GM21381 (cell line): ENCODE measurements at regions not wholly inside any gene's neighbourhood (a gene's known extent, or its start where the extent isn't known, plus 50 kb on each side); places are given as distances from the start of the nearest gene placed in this dataset.
"Not testable (repeated sequence)": the region's sequence is repeated elsewhere in the genome, so short reads cannot be mapped to it uniquely, and the experiment has no call there.

Experiments
- ATAC-seq: cut with Tn5 transposase; IDR thresholded peaks from one replicate; pipeline ENCODE4 v1.9.1; 2021; ENCODE audit warnings: mild to moderate bottlenecking, moderate library complexity; ENCODE audit not compliant: unreplicated experiment

- no peak for ATAC-seq
Measured at GRCh38 chr2:84158605-84159004, 300.5 kb downstream of the SUCLG1 start.

GRCh38 chr2:84152462-84152861 lies 306.6 kb downstream of the SUCLG1 start:
- ATAC-seq = no peak

GRCh38 chr2:84144345-84144744 lies 314.7 kb downstream of the SUCLG1 start:
- ATAC-seq = no peak

- ATAC-seq = no peak
Measured at GRCh38 chr2:84137034-84137433, 322.0 kb downstream of the SUCLG1 start.

GRCh38 chr2:84132370-84132769 lies 326.7 kb downstream of the SUCLG1 start:
- ATAC-seq = no peak

GRCh38 chr2:84131278-84131830 lies 327.7 kb downstream of the SUCLG1 start:
- ATAC-seq = no peak

GRCh38 chr2:84129018-84129417 lies 330.1 kb downstream of the SUCLG1 start:
- no peak for ATAC-seq

GRCh38 chr2:84127812-84128211 lies 331.3 kb downstream of the SUCLG1 start:
- ATAC-seq = not testable (repeated sequence)

GRCh38 chr2:84126530-84126929 lies 332.6 kb downstream of the SUCLG1 start:
- no peak for ATAC-seq

- ATAC-seq = no peak
Measured at GRCh38 chr2:84126084-84126483, 333.0 kb downstream of the SUCLG1 start.

- no peak for ATAC-seq
Measured at GRCh38 chr2:84116143-84116542, 342.9 kb downstream of the SUCLG1 start.

GRCh38 chr2:84115173-84115857 lies 343.8 kb downstream of the SUCLG1 start:
- peak; percentile 89 for ATAC-seq

GRCh38 chr2:84103816-84104527 lies 355.1 kb downstream of the SUCLG1 start:
- not testable (repeated sequence) for ATAC-seq

- ATAC-seq = no peak
Measured at GRCh38 chr2:84102274-84102673, 356.8 kb downstream of the SUCLG1 start.

- no peak for ATAC-seq
Measured at GRCh38 chr2:84088656-84089055, 370.4 kb downstream of the SUCLG1 start.

- no peak for ATAC-seq
Measured at GRCh38 chr2:84085562-84085961, 373.5 kb downstream of the SUCLG1 start.

GRCh38 chr2:84084856-84085255 lies 374.2 kb downstream of the SUCLG1 start:
- ATAC-seq = no peak

- no peak for ATAC-seq
Measured at GRCh38 chr2:84083984-84084383, 375.1 kb downstream of the SUCLG1 start.

- ATAC-seq = no peak
Measured at GRCh38 chr2:84078471-84078870, 380.6 kb downstream of the SUCLG1 start.

- ATAC-seq = no peak
Measured at GRCh38 chr2:84077496-84077895, 381.6 kb downstream of the SUCLG1 start.

- ATAC-seq = no peak
Measured at GRCh38 chr2:84071050-84071449, 388.0 kb downstream of the SUCLG1 start.

GRCh38 chr2:84065857-84066256 lies 393.2 kb downstream of the SUCLG1 start:
- no peak for ATAC-seq
